GM21576 (cell line): ENCODE measurements at regions not wholly inside any gene's neighbourhood (a gene's known extent, or its start where the extent isn't known, plus 50 kb on each side); places are given as distances from the start of the nearest gene placed in this dataset.
A peak's percentile ranks its signal among the peaks of the same experiment; 100 is the strongest.
"Not testable (repeated sequence)": the region's sequence is repeated elsewhere in the genome, so short reads cannot be mapped to it uniquely, and the experiment has no call there.

ENCODE experiments used
- ATAC-seq: cut with Tn5 transposase; IDR thresholded peaks from one replicate; pipeline ENCODE4 v1.9.1; 2021; ENCODE audit warnings: mild to moderate bottlenecking, moderate library complexity; ENCODE audit not compliant: unreplicated experiment

DNA sequence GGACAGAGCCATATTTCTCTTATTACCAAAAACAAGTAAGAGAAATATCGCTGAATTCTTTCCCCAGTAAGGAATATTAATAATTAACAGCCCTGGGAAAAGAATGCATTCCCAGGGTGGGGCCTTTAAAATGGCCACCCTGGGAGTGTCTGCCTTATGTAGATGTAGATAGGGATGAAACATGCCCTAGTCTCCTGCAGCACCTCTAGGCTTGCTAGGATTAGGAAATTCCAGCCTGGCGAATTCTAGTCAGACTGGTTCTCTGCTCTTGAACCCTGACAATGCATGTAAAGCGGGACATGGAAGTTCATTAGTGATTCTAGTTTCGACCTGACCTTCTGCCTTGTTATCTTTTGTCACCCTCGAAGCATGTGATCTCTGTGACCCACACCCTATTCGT, 405.2 kb upstream of the MAP2 start:
- ATAC-seq = not testable (repeated sequence)

DNA sequence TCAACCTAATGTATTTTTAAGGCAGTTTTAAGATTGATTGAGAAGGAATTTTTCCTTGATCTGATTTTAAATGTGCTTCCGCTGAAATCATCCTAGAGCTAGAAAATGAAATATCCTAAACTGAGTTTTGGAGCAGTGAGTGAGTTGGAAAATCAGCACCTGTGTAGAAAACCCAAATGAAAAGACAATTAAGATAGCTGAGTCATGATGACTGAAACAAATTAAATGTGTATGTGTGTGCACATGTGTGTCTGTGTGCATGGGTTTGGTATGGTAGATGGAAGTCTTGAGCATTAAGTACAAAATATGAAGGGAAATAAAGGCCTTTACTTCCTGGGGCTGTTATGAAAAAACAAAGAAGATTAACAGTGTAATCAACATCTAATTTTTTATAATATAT, 394.6 kb upstream of the MAP2 start:
- ATAC-seq = no peak

DNA sequence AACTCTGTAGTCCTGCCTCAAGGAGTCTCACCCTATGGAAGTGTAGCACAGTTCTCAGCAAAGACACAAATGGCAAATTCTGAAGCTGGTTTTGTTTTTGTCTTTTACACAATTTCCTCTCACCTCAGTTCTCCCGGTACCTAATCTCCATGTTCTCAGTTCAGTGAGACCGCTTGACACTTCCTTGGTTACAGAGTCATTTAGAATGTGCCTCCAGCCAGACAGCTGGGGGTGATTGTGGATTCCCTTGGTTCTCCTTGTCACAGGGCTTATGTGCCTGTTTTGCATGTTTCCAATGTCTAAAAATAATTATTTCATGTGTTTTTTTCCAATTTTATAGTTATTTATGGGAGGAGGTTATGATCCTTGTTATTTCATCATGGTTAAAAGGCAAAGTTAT, 379.5 kb upstream of the MAP2 start:
- no peak for ATAC-seq

DNA sequence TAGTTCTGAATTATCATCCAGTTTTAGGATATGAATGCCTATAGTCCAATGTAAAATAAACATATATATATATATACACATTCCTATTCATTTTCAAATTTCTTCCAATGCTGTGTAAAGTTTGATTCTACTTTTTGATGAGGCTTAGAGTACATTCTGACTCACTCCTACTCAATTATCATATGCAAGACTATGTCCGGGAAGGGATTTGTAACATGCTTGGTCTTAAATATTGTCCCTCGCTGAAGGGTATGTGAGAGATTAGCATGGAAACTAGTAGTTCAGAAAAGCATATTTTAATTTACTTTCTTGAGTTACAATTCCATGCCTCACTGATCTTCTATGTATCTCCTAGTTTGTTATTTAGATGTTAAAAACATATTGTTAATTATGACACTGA, 377.7 kb upstream of the MAP2 start:
- ATAC-seq = no peak

DNA sequence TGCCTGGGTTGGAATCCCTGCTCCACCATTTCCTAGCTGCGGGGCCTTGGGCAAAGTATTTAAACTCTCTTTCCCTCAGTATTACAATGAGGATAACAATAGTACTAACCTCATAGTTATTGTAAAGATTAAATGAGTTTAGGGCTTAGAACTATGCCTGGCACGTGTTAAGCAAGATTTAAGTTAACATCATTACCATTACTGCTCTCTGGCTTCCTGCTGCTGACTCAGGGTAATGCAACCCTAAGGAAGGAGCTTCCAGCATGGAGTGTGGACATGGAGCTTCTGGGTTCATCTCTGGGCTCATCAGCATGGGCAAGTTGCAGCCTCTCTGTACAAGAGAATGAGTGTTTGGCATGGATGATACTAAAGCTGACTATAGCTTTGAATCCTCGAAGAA, 374.2 kb upstream of the MAP2 start:
- ATAC-seq = no peak

DNA sequence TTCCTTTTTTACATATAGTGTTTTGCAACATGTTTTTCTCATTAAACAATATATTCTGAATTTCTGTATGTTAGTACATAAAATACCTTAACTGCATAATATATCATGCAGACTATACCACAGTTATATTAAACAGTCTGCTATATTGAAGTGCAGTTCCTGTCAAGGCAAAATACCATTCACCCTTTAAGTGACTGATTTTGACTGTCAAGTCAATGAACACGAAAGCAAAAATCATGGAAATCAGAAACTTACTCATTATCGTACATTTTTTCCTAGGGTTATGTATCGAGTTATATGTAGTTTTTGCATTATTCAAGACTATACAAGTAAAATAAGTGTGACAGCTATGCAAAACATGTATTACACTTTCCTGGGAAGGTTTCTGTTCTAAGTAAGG, 361.6 kb upstream of the MAP2 start:
- no peak for ATAC-seq

DNA sequence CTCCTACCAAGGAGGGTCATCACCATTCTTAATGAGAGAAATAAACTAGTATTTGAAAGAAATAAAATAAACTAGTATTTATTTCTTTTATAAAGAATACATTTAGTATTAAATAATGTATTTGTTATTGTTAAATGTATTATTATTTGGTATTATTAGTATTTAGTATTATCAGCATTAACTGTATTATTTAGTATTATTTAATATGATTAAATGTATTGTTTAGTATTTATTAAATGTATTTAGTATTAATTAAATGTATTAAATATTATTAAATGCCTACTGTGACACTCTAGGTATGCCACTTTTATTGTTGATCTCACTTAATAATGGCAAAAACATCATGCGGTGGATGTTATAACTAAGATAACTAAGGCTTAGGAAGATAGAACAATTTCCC, 353.6 kb upstream of the MAP2 start:
- ATAC-seq = no peak

DNA sequence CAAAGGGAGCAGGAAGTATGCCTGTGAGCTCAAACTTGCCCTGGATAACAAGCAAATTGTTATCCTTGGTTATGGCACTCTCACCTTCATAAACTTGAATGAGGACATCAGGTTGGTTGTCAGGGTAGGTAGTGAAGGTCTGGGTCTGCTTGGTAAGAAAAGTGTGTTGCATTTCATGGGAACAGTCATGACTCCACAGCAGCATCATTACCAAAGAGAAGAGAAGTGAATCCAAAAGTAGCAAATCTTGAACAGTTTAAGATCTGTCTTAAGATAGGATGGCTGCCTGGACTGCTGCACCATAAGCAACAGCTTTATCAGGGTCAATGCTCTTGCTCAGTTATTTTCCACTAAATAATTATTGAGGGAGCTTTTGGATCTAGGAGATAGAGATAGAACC, 350.7 kb upstream of the MAP2 start:
- no peak for ATAC-seq

DNA sequence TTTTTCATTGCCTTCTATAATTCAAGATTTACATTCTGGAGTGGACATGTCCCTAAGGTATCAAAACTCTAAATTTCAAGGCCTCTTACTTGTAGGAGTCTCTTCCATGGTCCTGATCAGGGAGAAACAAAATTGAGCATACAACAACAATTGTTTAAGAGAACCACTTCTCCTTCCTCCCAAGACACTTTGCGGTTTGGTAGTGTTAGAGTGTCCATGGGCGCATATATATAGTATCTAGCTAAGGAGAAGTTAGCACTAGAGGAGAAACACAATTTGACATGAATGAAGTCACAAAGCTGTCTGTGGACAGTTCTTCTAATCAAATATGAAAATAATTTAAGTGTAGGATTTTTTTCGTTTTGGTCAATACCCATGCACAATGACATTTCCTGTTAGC, 349.1 kb upstream of the MAP2 start:
- no peak for ATAC-seq

DNA sequence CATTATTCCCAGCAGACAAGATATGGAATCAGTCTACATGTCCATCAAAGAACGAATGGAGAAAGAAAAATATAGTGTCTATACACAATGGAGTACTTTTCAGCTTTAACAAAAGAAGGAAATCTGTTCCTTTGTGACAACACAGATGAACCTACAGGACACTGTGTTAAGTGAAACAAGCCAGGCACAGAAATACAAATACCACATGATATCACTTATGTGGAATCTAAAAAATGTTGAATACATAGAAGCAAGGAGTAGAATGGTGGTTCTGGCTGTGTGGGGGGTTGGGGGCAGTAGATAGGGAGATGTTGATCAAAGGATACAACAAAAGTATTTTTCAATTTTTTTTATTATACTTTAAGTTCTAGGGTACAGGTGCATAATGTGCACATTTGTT, 347.7 kb upstream of the MAP2 start:
- no peak for ATAC-seq

DNA sequence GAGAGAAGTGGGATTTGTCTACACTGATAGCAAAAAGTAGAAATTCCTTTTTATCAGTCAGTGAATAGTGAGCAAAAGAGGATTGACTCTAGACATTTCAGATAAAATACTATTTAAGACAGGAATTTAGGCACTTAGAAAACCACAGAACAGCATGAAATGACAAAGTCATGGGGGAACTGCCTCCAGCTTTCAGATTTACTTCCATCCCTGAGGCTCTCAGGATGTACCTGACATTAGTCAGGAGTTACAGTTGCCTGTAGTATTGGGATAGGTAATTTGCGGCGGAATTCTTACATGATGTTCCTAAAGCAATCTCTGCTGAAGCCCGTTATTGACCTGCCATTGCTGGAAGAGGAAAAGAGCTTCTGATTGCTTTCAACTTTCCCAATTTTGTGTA, 337.1 kb upstream of the MAP2 start:
- ATAC-seq = no peak

DNA sequence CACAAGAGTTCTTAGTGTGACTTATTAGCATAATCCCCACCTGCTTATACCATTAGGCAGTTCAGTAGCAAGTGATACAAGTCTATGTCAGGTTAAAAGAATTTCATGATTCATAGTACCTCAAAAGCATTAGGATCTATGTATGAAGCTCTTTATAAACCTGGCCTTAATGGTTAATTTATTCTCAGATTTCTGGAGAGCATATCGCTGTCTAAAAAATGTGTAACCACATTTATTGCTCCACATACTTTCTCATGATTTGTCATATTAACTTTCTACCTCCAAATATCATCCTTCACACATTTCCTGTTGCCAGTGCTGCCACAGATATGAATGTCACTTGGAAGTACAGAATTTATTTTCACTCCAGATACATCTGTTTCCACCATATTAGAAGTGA, 332.8 kb upstream of the MAP2 start:
- ATAC-seq = no peak

DNA sequence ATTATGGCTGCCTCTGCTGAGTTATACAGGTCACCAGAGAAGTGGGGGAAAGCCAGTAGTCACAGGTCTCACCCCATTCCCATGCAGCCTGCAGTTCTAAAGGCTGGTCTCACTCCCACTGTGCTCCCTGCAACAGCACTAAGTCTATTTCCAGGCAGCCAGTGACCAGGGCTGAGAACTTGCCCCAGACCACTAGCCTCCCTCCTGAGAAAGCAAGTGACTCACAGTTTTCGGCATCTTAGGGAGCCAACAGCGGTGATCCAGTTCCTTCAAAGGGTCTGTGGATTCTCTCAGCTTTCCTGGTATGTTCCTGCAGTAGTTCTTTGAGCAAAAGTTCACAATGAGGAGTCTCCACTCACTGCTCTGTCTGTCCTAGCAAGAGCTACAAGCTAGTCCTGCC, 329.6 kb upstream of the MAP2 start:
- no peak for ATAC-seq

DNA sequence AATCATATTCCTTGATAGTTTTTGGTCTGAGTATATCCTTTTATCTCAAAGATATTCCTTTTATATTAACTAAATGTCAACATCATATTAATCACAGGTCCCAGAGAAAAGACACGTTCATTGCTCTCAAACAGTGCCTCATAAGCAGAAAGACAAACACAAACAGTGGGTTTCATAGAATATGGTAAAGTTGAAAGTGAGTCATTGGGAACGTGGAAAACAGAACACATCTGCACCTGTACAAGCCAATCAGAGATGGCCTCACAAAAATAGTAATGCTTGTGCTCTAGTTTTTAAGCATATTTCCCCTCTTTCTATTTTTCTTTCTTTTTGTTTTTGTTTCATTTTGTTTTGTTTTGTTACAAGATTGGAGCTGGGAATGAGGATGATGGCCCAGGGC, 328.4 kb upstream of the MAP2 start:
- ATAC-seq = no peak

DNA sequence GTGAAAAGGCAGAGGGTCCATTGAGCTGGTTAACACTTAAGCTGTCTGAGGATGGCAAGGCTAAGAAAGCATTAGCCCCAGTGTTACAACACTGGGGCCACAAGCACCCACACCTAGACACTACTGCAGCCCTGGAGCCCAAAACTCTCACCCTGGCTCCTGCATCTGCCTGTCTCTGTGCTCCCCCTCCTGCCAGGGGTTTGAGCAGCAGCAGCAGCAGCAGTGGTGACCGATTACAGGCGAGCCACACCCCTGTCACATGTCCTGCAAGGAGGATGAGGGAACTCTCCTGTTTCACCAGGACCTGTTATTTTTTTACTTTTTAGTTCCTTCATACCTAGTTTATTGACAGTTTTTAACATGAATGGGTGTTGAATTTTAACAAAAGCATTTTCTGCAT, 326.7 kb upstream of the MAP2 start:
- no peak for ATAC-seq

DNA sequence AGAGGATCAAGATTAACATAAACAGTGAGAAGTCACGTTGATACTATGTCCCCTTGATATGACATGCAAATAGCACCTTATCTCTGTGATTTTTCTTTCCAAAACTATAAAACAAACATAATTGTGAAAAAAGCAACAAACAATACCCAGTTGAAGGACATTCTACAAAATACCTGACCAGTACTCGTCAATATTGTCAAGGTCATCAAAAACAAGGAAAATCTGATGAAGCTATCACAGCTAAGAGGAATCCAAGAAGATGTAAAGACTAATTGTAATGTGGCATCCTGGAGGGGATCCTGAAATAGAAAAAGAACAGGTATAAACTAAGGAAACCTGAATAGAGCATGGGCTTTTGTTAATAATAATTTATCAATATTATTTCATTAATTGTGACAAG, 321.5 kb upstream of the MAP2 start:
- ATAC-seq = no peak

DNA sequence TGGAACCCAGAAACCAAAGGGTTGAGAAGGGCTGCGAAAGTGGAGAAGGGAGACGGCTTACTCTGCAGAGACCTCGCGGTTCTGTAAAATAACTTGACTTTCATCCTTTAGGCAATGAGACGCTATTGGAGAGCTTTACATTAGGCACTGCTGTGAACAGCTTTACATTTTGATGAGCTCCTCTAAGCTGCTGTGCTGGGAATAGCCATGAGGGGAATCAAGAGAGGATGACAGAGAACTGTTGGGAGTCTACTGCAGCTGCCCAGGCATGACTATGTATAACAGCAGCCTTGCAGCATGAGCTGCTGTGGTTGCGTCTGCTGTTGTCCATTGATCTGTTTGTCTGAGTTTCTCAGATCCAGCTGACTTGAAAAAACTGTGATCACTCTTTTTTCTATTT, 310.8 kb upstream of the MAP2 start:
- ATAC-seq = no peak

DNA sequence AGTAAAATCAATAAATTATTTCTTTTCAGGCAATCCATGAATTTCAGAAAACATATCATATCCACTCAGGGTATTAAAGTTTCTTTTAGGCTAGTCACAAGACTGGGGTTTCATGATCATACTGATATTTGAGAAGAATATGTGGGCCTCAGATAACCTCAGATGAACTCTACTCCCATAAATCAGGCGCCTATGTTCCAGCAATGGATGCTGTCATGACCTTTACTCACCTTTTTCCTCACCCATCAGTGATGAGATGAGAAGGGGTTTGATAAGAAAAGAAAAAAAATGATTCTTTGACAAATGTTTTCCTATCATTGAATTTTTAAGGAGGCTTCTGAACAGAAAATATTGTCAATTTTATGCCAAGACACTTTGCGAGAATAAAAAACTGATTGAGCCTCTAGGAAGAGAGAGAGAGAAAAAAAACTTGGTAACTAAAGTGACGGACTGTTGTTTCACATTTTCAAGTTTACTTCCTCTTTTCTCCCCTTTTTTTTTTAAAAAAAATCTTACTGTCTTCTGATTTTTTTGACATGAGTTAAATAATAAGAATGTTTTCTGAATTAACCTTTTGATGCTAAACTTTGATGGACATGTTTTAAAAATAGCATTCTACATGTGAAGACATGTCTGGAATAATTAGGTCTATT, 309.1 kb upstream of the MAP2 start:
- no peak for ATAC-seq

DNA sequence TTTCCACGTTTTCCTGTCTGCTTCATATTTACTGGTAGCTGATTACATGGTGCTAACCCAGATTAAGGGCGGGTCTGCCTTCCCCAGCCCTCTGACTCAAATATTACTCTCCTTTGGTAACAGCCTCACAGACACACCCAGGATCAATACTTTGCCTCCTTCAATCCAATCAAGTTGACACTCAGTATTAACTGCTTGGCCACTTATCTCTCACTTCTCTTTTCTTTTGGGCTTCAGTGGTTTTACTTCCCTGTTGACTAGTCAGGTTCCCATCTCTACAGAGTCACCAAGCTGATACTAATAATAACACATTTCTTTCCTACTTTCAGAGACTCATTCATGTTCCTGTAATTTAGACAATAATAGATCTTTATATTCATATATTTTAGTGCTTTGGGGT, 302.2 kb upstream of the MAP2 start:
- peak; percentile 96 for ATAC-seq

DNA sequence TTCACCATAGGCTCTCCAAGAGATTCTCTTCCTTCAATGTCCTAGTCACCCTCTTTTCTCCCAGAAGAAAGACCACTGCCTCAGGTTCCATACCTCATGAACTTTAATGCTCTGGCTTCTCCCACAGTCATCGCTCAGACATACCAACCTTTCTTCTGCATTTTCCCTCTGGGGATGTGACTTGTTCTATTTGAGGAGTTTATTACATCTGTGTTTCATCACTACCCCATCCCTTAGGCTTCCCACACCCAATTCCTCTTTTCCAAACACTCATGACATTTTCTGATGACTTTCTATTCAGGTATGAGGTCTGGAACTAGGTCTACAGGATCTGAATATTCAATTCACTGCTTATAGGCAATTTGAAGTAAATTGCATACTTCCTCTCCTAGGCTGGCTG, 298.6 kb upstream of the MAP2 start:
- ATAC-seq = no peak

DNA sequence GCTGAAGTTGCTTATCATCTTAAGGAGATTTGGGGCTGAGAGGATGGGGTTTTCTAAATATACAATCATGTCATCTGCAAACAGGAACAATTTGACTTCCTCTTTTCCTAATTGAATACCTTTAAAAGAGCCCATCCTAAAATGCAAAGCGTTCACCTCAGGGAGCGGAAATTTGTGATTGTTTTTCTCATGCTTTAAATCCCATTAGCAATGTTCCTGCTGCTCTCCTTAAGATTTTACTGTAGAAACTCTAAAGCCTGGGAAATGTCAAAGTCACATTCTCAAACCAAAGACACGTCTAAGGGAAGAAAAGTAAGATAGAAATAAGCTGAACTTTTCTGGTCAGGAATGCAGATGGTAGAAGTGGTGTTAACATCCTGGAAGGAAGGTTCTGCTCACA, 285.8 kb upstream of the MAP2 start:
- ATAC-seq = no peak

DNA sequence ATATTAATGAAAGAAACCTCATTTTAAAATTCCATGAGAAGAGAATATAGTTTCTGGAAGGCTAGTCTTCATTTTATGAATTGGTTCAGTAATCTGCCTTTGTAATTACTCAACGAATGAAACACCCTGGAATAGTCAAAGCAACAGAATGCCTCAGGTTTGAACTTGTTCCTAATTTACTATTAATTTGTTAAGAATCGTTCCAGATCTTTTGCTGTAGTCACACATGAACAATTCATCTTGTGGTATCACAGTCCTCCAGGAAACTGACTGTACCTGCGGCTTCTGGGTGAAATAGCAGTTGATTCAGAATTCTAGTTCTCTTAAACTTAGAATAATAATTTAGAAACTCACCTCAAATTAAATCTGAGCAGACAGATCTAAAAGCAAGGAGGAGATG, 282.7 kb upstream of the MAP2 start:
- no peak for ATAC-seq

DNA sequence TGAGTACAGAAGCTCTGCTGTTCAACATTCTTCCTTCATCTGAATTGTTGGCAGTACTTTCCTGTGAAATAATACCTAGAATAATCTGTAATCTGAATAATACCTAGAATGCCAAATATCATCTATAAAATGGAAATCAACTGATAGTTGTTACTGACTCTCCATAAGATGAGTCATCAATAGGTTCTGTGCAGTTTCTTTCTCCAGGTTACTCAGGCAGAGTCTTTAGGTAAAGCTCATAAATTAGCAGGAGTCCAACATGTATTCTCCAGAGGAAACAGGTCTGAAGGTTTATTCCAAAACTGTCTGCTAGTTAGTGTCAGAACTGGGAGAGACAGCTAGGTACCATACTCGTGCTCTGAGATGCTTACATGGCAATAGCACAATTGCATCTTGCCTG, 282.0 kb upstream of the MAP2 start:
- ATAC-seq = no peak

DNA sequence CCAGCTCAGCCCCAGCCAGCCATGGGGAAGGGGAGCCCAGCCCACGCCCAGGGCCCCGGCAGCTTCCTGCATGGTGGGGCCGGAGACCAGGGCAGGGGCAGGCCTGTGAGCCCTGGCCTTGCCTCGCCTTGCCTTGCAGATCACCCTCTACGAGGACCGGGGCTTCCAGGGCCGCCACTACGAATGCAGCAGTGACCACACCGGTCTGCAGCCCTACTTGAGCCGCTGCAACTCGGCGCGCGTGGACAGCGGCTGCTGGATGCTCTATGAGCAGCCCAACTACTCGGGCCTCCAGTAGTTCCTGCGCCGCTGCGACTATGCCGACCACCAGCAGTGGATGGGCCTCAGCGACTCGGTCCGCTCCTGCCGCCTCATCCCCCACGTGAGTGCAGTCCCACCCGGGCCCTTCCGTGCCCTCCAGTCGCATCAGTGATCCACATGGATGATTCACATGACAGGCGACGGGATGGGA, 278.6 kb upstream of the MAP2 start:
- not testable (repeated sequence) for ATAC-seq
